Parathyroid adenoma (tissue), 2 donors: ENCODE measurements at regions not wholly inside any gene's neighbourhood (a gene's known extent, or its start where the extent isn't known, plus 50 kb on each side); places are given as distances from the start of the nearest gene placed in this dataset.

Source experiments
- H2AFZ ChIP-seq: fragments of 300-600 bp; sonication (generic); one replicate; pipeline ENCODE4 v1.7.0; 2017; ENCODE audit warnings: antibody characterized with exemption, mild to moderate bottlenecking
- H3K27ac ChIP-seq: fragments of 300-600 bp; sonication (generic); one replicate; pipeline ENCODE4 v1.7.0; 2017
- H3K27me3 ChIP-seq: fragments of 300-600 bp; sonication (generic); one replicate; pipeline ENCODE4 v1.7.0; 2017; ENCODE audit warnings: low read length; ENCODE audit not compliant: control insufficient read depth, insufficient read depth
- H3K36me3 ChIP-seq: fragments of 300-600 bp; sonication (generic); one replicate; pipeline ENCODE4 v1.7.0; 2017; ENCODE audit warnings: low read length; ENCODE audit not compliant: control insufficient read depth, insufficient read depth
- H3K4me1 ChIP-seq: fragments of 300-600 bp; sonication (generic); one replicate; pipeline ENCODE4 v1.7.0; 2017; ENCODE audit warnings: control low read depth
- H3K4me2 ChIP-seq: fragments of 300-600 bp; sonication (generic); one replicate; pipeline ENCODE4 v1.7.0; 2017; ENCODE audit warnings: low read length
- H3K4me3 ChIP-seq: fragments of 300-600 bp; sonication (generic); one replicate; pipeline ENCODE4 v1.7.0; 2017; ENCODE audit warnings: low read depth, low read length
- H3K79me2 ChIP-seq: fragments of 300-600 bp; sonication (generic); one replicate; pipeline ENCODE4 v1.7.0; 2017; ENCODE audit warnings: control low read depth
- H3K9ac ChIP-seq: fragments of 300-600 bp; sonication (generic); one replicate; pipeline ENCODE4 v1.7.0; 2017; ENCODE audit warnings: mild to moderate bottlenecking
- H3K9me3 ChIP-seq: fragments of 300-600 bp; sonication (generic); one replicate; pipeline ENCODE4 v1.7.0; 2017; ENCODE audit warnings: low read length; ENCODE audit not compliant: control insufficient read depth
- CTCF ChIP-seq: fragments of 300-600 bp; sonication (generic); IDR thresholded peaks from one replicate; pipeline ENCODE4 v1.7.0; 2017; ENCODE audit warnings: antibody characterized with exemption, mild to moderate bottlenecking
- donor health status: primary hyperparathyroidism.

GRCh38 chr2:48170281-48170680, 144.2 kb upstream of the FOXN2 start:
- H3K4me3 ChIP-seq = no peak overlapping the region
- no peak overlapping the region for H3K4me2 ChIP-seq
- H3K9me3 ChIP-seq = no peaks in the 10 kb centered on the region
- no peaks in the 10 kb centered on the region for H3K4me1 ChIP-seq
- H2AFZ ChIP-seq = no peak overlapping the region
- H3K9ac ChIP-seq = no peak overlapping the region
- no peak for TF ChIP-seq CTCF
- no peaks in the 10 kb centered on the region for H3K36me3 ChIP-seq
- H3K79me2 ChIP-seq = no peaks in the 10 kb centered on the region
- no peak overlapping the region for H3K27ac ChIP-seq
- no peaks in the 10 kb centered on the region for H3K27me3 ChIP-seq

- Histone ChIP-seq H3K4me1 (no peaks in the 10 kb centered on the region), H3K9ac (no peak overlapping the region), H3K36me3 (no peaks in the 10 kb centered on the region), H3K4me3 (no peak overlapping the region), H3K27ac (no peak overlapping the region), H3K4me2 (no peak overlapping the region), H3K79me2 (no peaks in the 10 kb centered on the region), H3K9me3 (no peaks in the 10 kb centered on the region), H3K27me3 (no peaks in the 10 kb centered on the region), H2AFZ (no peak overlapping the region)
- TF ChIP-seq CTCF = no peak
Observed at GRCh38 chr2:48173141-48173540, 141.3 kb upstream of the FOXN2 start.

- no peak overlapping the region for H3K27ac ChIP-seq
- no peaks in the 10 kb centered on the region for H3K36me3 ChIP-seq
- no peaks in the 10 kb centered on the region for H3K27me3 ChIP-seq
- no peak overlapping the region for H3K9ac ChIP-seq
- no peaks in the 10 kb centered on the region for H3K4me1 ChIP-seq
- H3K79me2 ChIP-seq = no peaks in the 10 kb centered on the region
- H3K9me3 ChIP-seq = no peaks in the 10 kb centered on the region
- no peak overlapping the region for H3K4me3 ChIP-seq
- H2AFZ ChIP-seq = no peak overlapping the region
- TF ChIP-seq CTCF = no peak
- H3K4me2 ChIP-seq = no peak overlapping the region
Observed at GRCh38 chr2:48174503-48174902, 140.0 kb upstream of the FOXN2 start.

GRCh38 chr2:48175254-48175653, 139.2 kb upstream of the FOXN2 start:
- Histone ChIP-seq H3K36me3 (no peaks in the 10 kb centered on the region), H3K4me3 (no peak overlapping the region), H3K4me2 (no peak overlapping the region), H2AFZ (no peak overlapping the region), H3K27ac (no peak overlapping the region), H3K79me2 (no peaks in the 10 kb centered on the region), H3K27me3 (no peaks in the 10 kb centered on the region), H3K4me1 (no peaks in the 10 kb centered on the region), H3K9me3 (no peaks in the 10 kb centered on the region), H3K9ac (no peak overlapping the region)
- no peak for TF ChIP-seq CTCF

- no peak overlapping the region for H2AFZ ChIP-seq
- H3K9ac ChIP-seq = no peak overlapping the region
- H3K36me3 ChIP-seq = no peaks in the 10 kb centered on the region
- no peaks in the 10 kb centered on the region for H3K79me2 ChIP-seq
- no peak overlapping the region for H3K4me2 ChIP-seq
- no peaks in the 10 kb centered on the region for H3K9me3 ChIP-seq
- no peaks in the 10 kb centered on the region for H3K27me3 ChIP-seq
- H3K27ac ChIP-seq = no peak overlapping the region
- no peak overlapping the region for H3K4me3 ChIP-seq
- TF ChIP-seq CTCF = no peak
- no peaks in the 10 kb centered on the region for H3K4me1 ChIP-seq
Observed at GRCh38 chr2:48175656-48176055, 138.8 kb upstream of the FOXN2 start.
